ENCODE measurements at regions not wholly inside any gene's neighbourhood (a gene's known extent, or its start where the extent isn't known, plus 50 kb on each side); places are given as distances from the start of the nearest gene placed in this dataset.

- no peak for TF ChIP-seq EZH2 (IDR thresholded peaks at IDR 0.05; ENCODE audit: insufficient read depth, poor library complexity, severe bottlenecking)
- TF ChIP-seq EZH2phosphoT487 (IDR thresholded peaks at IDR 0.05; ENCODE audit: insufficient read depth, low read depth), result no peak
These were observed 999.1 kb upstream of the ATXN8OS start for GRCh38 chr13:69108486-69108885.

Measured in GM23248 (cell line).